ENCODE measurements at regions not wholly inside any gene's neighbourhood (a gene's known extent, or its start where the extent isn't known, plus 50 kb on each side); places are given as distances from the start of the nearest gene placed in this dataset.

GRCh38 chr10:52491246-52491995 is 177.3 kb downstream of the DKK1 start:
- Histone ChIP-seq H3K27ac (ENCODE audit: insufficient read length, low read depth, low read length) (no peak overlapping the region), H4K91ac (ENCODE audit: insufficient read length, low read depth, low read length) (no peak overlapping the region), H3K79me2 (ENCODE audit: insufficient read depth, low read length) (no peaks in the 10 kb centered on the region), H4K20me1 (ENCODE audit: control insufficient read depth, insufficient read depth, insufficient read length) (no peaks in the 10 kb centered on the region), H3K18ac (ENCODE audit: insufficient read length, low read depth, low read length) (no peak overlapping the region), H3K27me3 (ENCODE audit: insufficient read depth, low read length) (no peaks in the 10 kb centered on the region), H3T11ph (ENCODE audit: low read length) (no peak overlapping the region), H3K79me1 (ENCODE audit: insufficient read depth, low read depth, low read length, poor library complexity, severe bottlenecking) (no peaks in the 10 kb centered on the region), H3K9ac (ENCODE audit: extremely low read depth, insufficient read length, low read length) (no peak overlapping the region), H2BK12ac (ENCODE audit: insufficient read length, low read depth, low read length) (no peak overlapping the region), H3K4ac (ENCODE audit: low read depth, low read length) (no peak overlapping the region), H3K14ac (ENCODE audit: insufficient read depth, low read length) (no peak overlapping the region), H2BK120ac (ENCODE audit: low read depth, low read length, poor library complexity, severe bottlenecking) (no peak overlapping the region), H2AK5ac (ENCODE audit: insufficient read length, low read length) (no peak overlapping the region), H2BK15ac (ENCODE audit: low read depth, low read length) (no peak overlapping the region), H2BK20ac (ENCODE audit: low read depth, low read length, poor library complexity, severe bottlenecking) (no peak overlapping the region), H2BK5ac (ENCODE audit: insufficient read length, low read length) (no peak overlapping the region), H4K5ac (ENCODE audit: insufficient read length, low read depth, low read length) (no peak overlapping the region), H3K9me3 (ENCODE audit: control insufficient read depth, low read depth, low read length) (no peaks in the 10 kb centered on the region), H3K23me2 (ENCODE audit: insufficient read length, low read depth, low read length, poor library complexity, severe bottlenecking) (no peaks in the 10 kb centered on the region), H2AFZ (ENCODE audit: low read length) (no peak overlapping the region), H3K23ac (ENCODE audit: insufficient read length, low read depth, low read length) (no peak overlapping the region), H4K8ac (replicated peaks; ENCODE audit: insufficient read length, low read depth, low read length) (no peak overlapping the region), H3K56ac (ENCODE audit: insufficient read length, low read depth, low read length) (no peak overlapping the region), H3K4me2 (ENCODE audit: insufficient read depth, insufficient read length, low read length) (no peak overlapping the region), H3K4me1 (ENCODE audit: insufficient read depth, low read length) (no peaks in the 10 kb centered on the region)
- TF ChIP-seq CTCF (conservative IDR thresholded peaks at IDR 0.05): no peak
- Mint-ChIP-seq H3K4me3 (no peak overlapping the region), H3K9me3 (peaks cover 0 to 4% of the 10 kb centered on the region in 2 experiments; a peak in 1 of 5 replicates), H3K4me1 (no peaks in the 10 kb centered on the region), H3K36me3 (ENCODE audit: insufficient read depth in 1 of 3, low read depth in 3 of 3) (no peaks in the 10 kb centered on the region), H3K27me3 (ENCODE audit: low read depth) (peaks cover 2% of the 10 kb centered on the region; the same call in 1 of the 2 replicates), H3K27ac (no peak overlapping the region)
- DNase-seq: no peak
- WGBS (ENCODE audit: extremely low coverage, insufficient read length, low lambda C conversion rate): no CpG with 5 or more reads among the region's 6 CpGs
